H9 (cell line): ENCODE measurements at regions not wholly inside any gene's neighbourhood (a gene's known extent, or its start where the extent isn't known, plus 50 kb on each side); places are given as distances from the start of the nearest gene placed in this dataset.
"Not testable (repeated sequence)": the region's sequence is repeated elsewhere in the genome, so short reads cannot be mapped to it uniquely, and the experiment has no call there.

Experiments used
- DNase-seq: peaks from one replicate; pipeline ENCODE4 v3.0.0-alpha.2; 2017
- H2AFZ ChIP-seq: one replicate; pipeline ENCODE4 v1.6.1; 2013; ENCODE audit warnings: mild to moderate bottlenecking, low read length, control low read depth, moderate library complexity
- H2AK5ac ChIP-seq: 2 replicates; pipeline ENCODE4 v1.6.1; 2013; ENCODE audit warnings: low read length, control low read depth, mixed read lengths; ENCODE audit not compliant: insufficient read length
- H2BK120ac ChIP-seq: one replicate; pipeline ENCODE4 v1.6.1; 2013; ENCODE audit warnings: low read depth, mild to moderate bottlenecking, low read length, control low read depth, inconsistent platforms; ENCODE audit not compliant: poor library complexity, severe bottlenecking
- H2BK12ac ChIP-seq: 2 replicates; pipeline ENCODE4 v1.6.1; 2013; ENCODE audit warnings: low read length, control low read depth, mixed read lengths, low read depth; ENCODE audit not compliant: insufficient read length
- H2BK15ac ChIP-seq: 2 replicates; pipeline ENCODE4 v1.6.1; 2013; ENCODE audit warnings: low read depth, low read length, control low read depth
- H2BK20ac ChIP-seq: one replicate; pipeline ENCODE4 v1.6.1; 2013; ENCODE audit warnings: low read depth, mild to moderate bottlenecking, low read length, control low read depth, inconsistent platforms; ENCODE audit not compliant: poor library complexity, severe bottlenecking
- H2BK5ac ChIP-seq: 2 replicates; pipeline ENCODE4 v1.6.1; 2013; ENCODE audit warnings: low read length, control low read depth, mixed read lengths; ENCODE audit not compliant: insufficient read length
- H3K14ac ChIP-seq: 2 replicates; pipeline ENCODE4 v1.6.1; 2013; ENCODE audit warnings: low read length, control low read depth; ENCODE audit not compliant: insufficient read depth
- H3K18ac ChIP-seq: 2 replicates; pipeline ENCODE4 v1.6.1; 2013; ENCODE audit warnings: low read depth, mild to moderate bottlenecking, mixed read lengths, low read length, control low read depth; ENCODE audit not compliant: insufficient read length
- H3K23ac ChIP-seq: 2 replicates; pipeline ENCODE4 v1.6.1; 2013; ENCODE audit warnings: low read length, control low read depth, mixed read lengths, low read depth; ENCODE audit not compliant: insufficient read length
- H3K23me2 ChIP-seq: 2 replicates; pipeline ENCODE4 v1.6.1; 2013; ENCODE audit warnings: low read depth, mild to moderate bottlenecking, mixed read lengths, low read length, control low read depth; ENCODE audit not compliant: insufficient read length, poor library complexity, severe bottlenecking
- H3K27ac ChIP-seq: 2 replicates; pipeline ENCODE4 v1.5.1; 2013; ENCODE audit warnings: low read length, control low read depth, mixed read lengths, low read depth; ENCODE audit not compliant: insufficient read length
- H3K27me3 ChIP-seq: 2 replicates; pipeline ENCODE4 v1.6.1; 2013; ENCODE audit warnings: low read length, control low read depth, inconsistent platforms; ENCODE audit not compliant: insufficient read depth
- H3K4ac ChIP-seq: 2 replicates; pipeline ENCODE4 v1.6.1; 2013; ENCODE audit warnings: low read depth, mild to moderate bottlenecking, control low read depth, inconsistent platforms, low read length, moderate library complexity
- H3K4me1 ChIP-seq: 2 replicates; pipeline ENCODE4 v1.6.1; 2013; ENCODE audit warnings: low read length, control low read depth, inconsistent platforms; ENCODE audit not compliant: insufficient read depth
- H3K4me2 ChIP-seq: 2 replicates; pipeline ENCODE4 v1.6.1; 2013; ENCODE audit warnings: low read length, control low read depth, mixed read lengths; ENCODE audit not compliant: insufficient read length, insufficient read depth
- H3K56ac ChIP-seq: 2 replicates; pipeline ENCODE4 v1.6.1; 2013; ENCODE audit warnings: low read depth, mild to moderate bottlenecking, mixed read lengths, low read length, control low read depth; ENCODE audit not compliant: insufficient read length
- H3K79me1 ChIP-seq: 2 replicates; pipeline ENCODE4 v1.6.1; 2013; ENCODE audit warnings: low read depth, mild to moderate bottlenecking, moderate library complexity, low read length, control low read depth, inconsistent platforms; ENCODE audit not compliant: insufficient read depth, poor library complexity, severe bottlenecking
- H3K79me2 ChIP-seq: 2 replicates; pipeline ENCODE4 v1.6.1; 2013; ENCODE audit warnings: low read length, control low read depth, inconsistent platforms; ENCODE audit not compliant: insufficient read depth
- H3K9ac ChIP-seq: 2 replicates; pipeline ENCODE4 v1.6.1; 2013; ENCODE audit warnings: low read length, control low read depth, mixed read lengths; ENCODE audit not compliant: insufficient read length; ENCODE audit errors: extremely low read depth
- H3K9me3 ChIP-seq: one replicate; pipeline ENCODE4 v1.6.1; 2013; ENCODE audit warnings: low read depth, low read length, inconsistent platforms; ENCODE audit not compliant: control insufficient read depth
- H3T11ph ChIP-seq: one replicate; pipeline ENCODE4 v1.6.1; 2013; ENCODE audit warnings: mild to moderate bottlenecking, low read length, control low read depth, inconsistent platforms
- H4K20me1 ChIP-seq: one replicate; pipeline ENCODE4 v1.6.1; 2013; ENCODE audit not compliant: control insufficient read depth, insufficient read length, insufficient read depth
- H4K5ac ChIP-seq: 2 replicates; pipeline ENCODE4 v1.6.1; 2013; ENCODE audit warnings: low read depth, mild to moderate bottlenecking, mixed read lengths, low read length, control low read depth; ENCODE audit not compliant: insufficient read length
- H4K8ac ChIP-seq: replicated peaks from 2 replicates; pipeline ENCODE4 v1.6.1; 2013; ENCODE audit warnings: low read length, control low read depth, mixed read lengths, low read depth; ENCODE audit not compliant: insufficient read length
- H4K91ac ChIP-seq: 2 replicates; pipeline ENCODE4 v1.6.1; 2013; ENCODE audit warnings: low read depth, mild to moderate bottlenecking, moderate library complexity, mixed read lengths, low read length, control low read depth; ENCODE audit not compliant: insufficient read length
- H3K27ac Mint-ChIP-seq, 3 experiments: 2 replicates in 2 of 3; 3 replicates in 1 of 3; pipeline ENCODE4 v1.8.0; 2020 to 2021; ENCODE audit warnings: mixed read lengths in 3 of 3, mild to moderate bottlenecking in 1 of 3, moderate library complexity in 1 of 3
- H3K27me3 Mint-ChIP-seq: 2 replicates; pipeline ENCODE4 v1.8.0; 2021; ENCODE audit warnings: low read depth, mild to moderate bottlenecking, moderate library complexity, mixed read lengths
- H3K36me3 Mint-ChIP-seq, 3 experiments: 2 replicates in 2 of 3; 3 replicates in 1 of 3; pipeline ENCODE4 v1.8.0; 2020 to 2021; ENCODE audit warnings: low read depth in 3 of 3, mixed read lengths in 3 of 3; ENCODE audit not compliant: insufficient read depth in 1 of 3
- H3K4me1 Mint-ChIP-seq, 2 experiments: 2 replicates each; pipeline ENCODE4 v1.8.0; 2020; ENCODE audit warnings: mixed read lengths in 2 of 2
- H3K4me3 Mint-ChIP-seq, 2 experiments: 2 replicates in 1 of 2; 3 replicates in 1 of 2; pipeline ENCODE4 v1.8.0; 2020 to 2021; ENCODE audit warnings: mild to moderate bottlenecking in 2 of 2, mixed read lengths in 2 of 2, moderate library complexity in 1 of 2
- H3K9me3 Mint-ChIP-seq, 2 experiments: 2 replicates in 1 of 2; 3 replicates in 1 of 2; pipeline ENCODE4 v1.8.0; 2020; ENCODE audit warnings: mild to moderate bottlenecking in 2 of 2, mixed read lengths in 2 of 2, moderate library complexity in 1 of 2
- WGBS: extraction: QIAGEN DNeasy Blood & Tissue Kit; methylation state at CpG from one replicate; pipeline ENCODE4 v1.1.7; 2013; ENCODE audit warnings: missing lambda C conversion rate, low lambda C conversion rate, mixed read lengths; ENCODE audit not compliant: insufficient read length; ENCODE audit errors: extremely low coverage; 5-methylcytosine and 5-hydroxymethylcytosine counted together

DNA sequence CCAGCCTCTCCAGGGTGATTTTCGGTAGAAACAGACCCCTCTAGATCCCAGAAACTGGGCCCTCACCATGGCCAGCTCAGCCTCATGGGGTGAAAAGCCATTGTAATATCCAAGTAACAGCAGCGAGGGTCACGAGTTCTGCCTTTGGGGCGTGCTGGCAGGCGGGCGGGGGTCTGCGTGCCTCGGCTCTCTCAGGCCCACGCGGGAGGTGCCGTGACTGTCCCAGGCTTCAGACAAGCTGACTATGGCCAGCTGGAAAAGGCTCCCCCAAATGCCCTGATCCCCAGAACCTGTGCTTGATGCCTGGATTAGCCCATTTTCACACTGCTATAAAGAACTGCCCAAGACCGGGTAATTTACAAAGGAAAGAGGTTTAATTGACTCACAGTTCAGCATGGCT, 160.2 kb downstream of the LAT start:
- H4K5ac ChIP-seq, H3K4me1 Mint-ChIP-seq, DNase-seq, H3K4me1 ChIP-seq, H3K79me1 ChIP-seq, H3K36me3 Mint-ChIP-seq, H3K18ac ChIP-seq, H2BK12ac ChIP-seq, H3K4me3 Mint-ChIP-seq, H3K27me3 Mint-ChIP-seq, H3K9ac ChIP-seq, H3K27ac ChIP-seq, H3K4me2 ChIP-seq, H3K27me3 ChIP-seq, H2AK5ac ChIP-seq, H3K79me2 ChIP-seq, H3K14ac ChIP-seq, H3K23me2 ChIP-seq, H3T11ph ChIP-seq, H4K20me1 ChIP-seq, H3K27ac Mint-ChIP-seq, H3K4ac ChIP-seq, H2BK15ac ChIP-seq, H3K9me3 Mint-ChIP-seq, H3K23ac ChIP-seq, H4K91ac ChIP-seq, H4K8ac ChIP-seq, H2AFZ ChIP-seq, H2BK120ac ChIP-seq, H3K9me3 ChIP-seq, H2BK5ac ChIP-seq, H2BK20ac ChIP-seq, H3K56ac ChIP-seq: not testable (repeated sequence)
- WGBS = no CpG with 5 or more reads among the region's 12 CpGs

DNA sequence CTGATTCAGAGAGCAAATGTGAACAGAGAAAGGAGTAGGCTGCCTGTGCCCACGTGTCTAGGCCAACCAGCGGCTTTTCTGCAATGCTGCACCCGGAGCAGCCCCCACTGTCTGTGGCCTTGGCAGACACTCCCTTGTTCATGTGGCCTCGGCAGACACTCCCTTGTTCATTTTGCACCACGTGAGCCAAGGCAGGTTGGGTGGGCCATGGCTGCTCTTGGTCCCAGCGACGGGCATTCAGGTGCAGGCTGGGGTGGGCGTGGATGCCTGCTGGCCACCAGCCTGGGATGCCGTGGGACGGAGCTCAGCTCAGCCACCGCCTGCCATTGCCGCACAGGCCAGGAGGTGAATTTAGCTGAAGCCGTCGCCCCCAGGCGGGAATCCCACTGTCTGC, 159.8 kb downstream of the LAT start:
- not testable (repeated sequence) for H3K79me2 ChIP-seq, H4K20me1 ChIP-seq, H2BK20ac ChIP-seq, H3T11ph ChIP-seq, H2BK12ac ChIP-seq, H4K5ac ChIP-seq, H2BK5ac ChIP-seq, H3K56ac ChIP-seq, H3K27ac ChIP-seq, H3K9me3 Mint-ChIP-seq, H3K4me2 ChIP-seq, H3K79me1 ChIP-seq, H3K27me3 Mint-ChIP-seq, H3K27me3 ChIP-seq, H3K23me2 ChIP-seq, H3K4me1 ChIP-seq, H2BK120ac ChIP-seq, H3K4me3 Mint-ChIP-seq, H3K18ac ChIP-seq, H3K14ac ChIP-seq, H2AK5ac ChIP-seq, H4K91ac ChIP-seq, H2BK15ac ChIP-seq, H4K8ac ChIP-seq, H3K23ac ChIP-seq, H3K4ac ChIP-seq, H3K36me3 Mint-ChIP-seq, H3K9me3 ChIP-seq, DNase-seq, H2AFZ ChIP-seq, H3K9ac ChIP-seq
- Mint-ChIP-seq H3K27ac (0 out of 7 replicates have a peak overlapping the region, but pooled peaks of 1 of the 3 experiments have one; percentile 31), H3K4me1 (peaks cover 2 to 10% of the 10 kb centered on the region in 2 experiments; a peak in 3 of 4 replicates)
- no CpG with 5 or more reads among the region's 15 CpGs for WGBS
